ENCODE measurements at regions not wholly inside any gene's neighbourhood (a gene's known extent, or its start where the extent isn't known, plus 50 kb on each side); places are given as distances from the start of the nearest gene placed in this dataset.

GRCh38 chr2:19109518-19109917 lies 248.9 kb downstream of the OSR1 start:
- no peak for TF ChIP-seq POLR2A (IDR thresholded peaks at IDR 0.05)
- TF ChIP-seq, protein P1, sequence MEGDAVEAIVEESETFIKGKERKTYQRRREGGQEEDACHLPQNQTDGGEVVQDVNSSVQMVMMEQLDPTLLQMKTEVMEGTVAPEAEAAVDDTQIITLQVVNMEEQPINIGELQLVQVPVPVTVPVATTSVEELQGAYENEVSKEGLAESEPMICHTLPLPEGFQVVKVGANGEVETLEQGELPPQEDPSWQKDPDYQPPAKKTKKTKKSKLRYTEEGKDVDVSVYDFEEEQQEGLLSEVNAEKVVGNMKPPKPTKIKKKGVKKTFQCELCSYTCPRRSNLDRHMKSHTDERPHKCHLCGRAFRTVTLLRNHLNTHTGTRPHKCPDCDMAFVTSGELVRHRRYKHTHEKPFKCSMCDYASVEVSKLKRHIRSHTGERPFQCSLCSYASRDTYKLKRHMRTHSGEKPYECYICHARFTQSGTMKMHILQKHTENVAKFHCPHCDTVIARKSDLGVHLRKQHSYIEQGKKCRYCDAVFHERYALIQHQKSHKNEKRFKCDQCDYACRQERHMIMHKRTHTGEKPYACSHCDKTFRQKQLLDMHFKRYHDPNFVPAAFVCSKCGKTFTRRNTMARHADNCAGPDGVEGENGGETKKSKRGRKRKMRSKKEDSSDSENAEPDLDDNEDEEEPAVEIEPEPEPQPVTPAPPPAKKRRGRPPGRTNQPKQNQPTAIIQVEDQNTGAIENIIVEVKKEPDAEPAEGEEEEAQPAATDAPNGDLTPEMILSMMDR (IDR thresholded peaks at IDR 0.05), result no peak

Data from gastroesophageal sphincter (tissue), 3 donors.